Trophoblast cell (in vitro differentiated cells and primary cell): ENCODE measurements at regions not wholly inside any gene's neighbourhood (a gene's known extent, or its start where the extent isn't known, plus 50 kb on each side); places are given as distances from the start of the nearest gene placed in this dataset.

Source experiments
- DNase-seq, 2 donors: peaks; one replicate each; pipeline ENCODE4 v3.0.0-alpha.2; 2016
- H2AFZ ChIP-seq: 2 replicates; pipeline ENCODE4 v1.6.1; 2013; ENCODE audit warnings: low read length, moderate library complexity, mild to moderate bottlenecking; ENCODE audit not compliant: insufficient read depth, poor library complexity
- H2AK5ac ChIP-seq: 2 replicates; pipeline ENCODE4 v1.6.1; 2013; ENCODE audit warnings: mild to moderate bottlenecking, low read length
- H2BK120ac ChIP-seq: 2 replicates; pipeline ENCODE4 v1.6.1; 2013; ENCODE audit warnings: low read length, mild to moderate bottlenecking, moderate library complexity; ENCODE audit not compliant: insufficient read depth, poor library complexity
- H2BK12ac ChIP-seq: 2 replicates; pipeline ENCODE4 v1.6.1; 2013; ENCODE audit warnings: mild to moderate bottlenecking, low read length, moderate library complexity
- H2BK5ac ChIP-seq: 2 replicates; pipeline ENCODE4 v1.6.1; 2013; ENCODE audit warnings: low read length, low read depth, moderate library complexity, mild to moderate bottlenecking; ENCODE audit not compliant: poor library complexity
- H3K14ac ChIP-seq: 2 replicates; pipeline ENCODE4 v1.6.1; 2013; ENCODE audit warnings: mild to moderate bottlenecking, low read length
- H3K18ac ChIP-seq: 2 replicates; pipeline ENCODE4 v1.6.1; 2013; ENCODE audit warnings: mild to moderate bottlenecking, low read length
- H3K23ac ChIP-seq: 2 replicates; pipeline ENCODE4 v1.6.1; 2013; ENCODE audit warnings: low read length
- H3K27ac ChIP-seq: 2 replicates; pipeline ENCODE4 v1.5.1; 2013; ENCODE audit warnings: low read depth, mild to moderate bottlenecking, inconsistent platforms, low read length, moderate library complexity
- H3K27me3 ChIP-seq: 2 replicates; pipeline ENCODE4 v1.6.1; 2013; ENCODE audit warnings: inconsistent platforms, mild to moderate bottlenecking, low read length, moderate library complexity; ENCODE audit not compliant: insufficient read depth
- H3K36me3 ChIP-seq, 2 experiments: 1 replicate in 1 of 2; 2 replicates in 1 of 2; pipeline ENCODE4 v1.6.1; 2013; ENCODE audit warnings: low read length in 2 of 2, mild to moderate bottlenecking in 2 of 2, moderate library complexity in 1 of 2; ENCODE audit not compliant: insufficient read depth in 2 of 2, control insufficient read depth in 1 of 2
- H3K4ac ChIP-seq: 2 replicates; pipeline ENCODE4 v1.6.1; 2013; ENCODE audit warnings: low read depth, mild to moderate bottlenecking, low read length, moderate library complexity
- H3K4me1 ChIP-seq, 2 experiments: 1 replicate in 1 of 2; 2 replicates in 1 of 2; pipeline ENCODE4 v1.6.1; 2013; ENCODE audit warnings: low read length in 2 of 2, mild to moderate bottlenecking in 2 of 2, moderate library complexity in 1 of 2; ENCODE audit not compliant: insufficient read depth in 2 of 2, control insufficient read depth in 1 of 2
- H3K4me2 ChIP-seq: 2 replicates; pipeline ENCODE4 v1.6.1; 2013; ENCODE audit warnings: inconsistent platforms, mild to moderate bottlenecking, low read length, moderate library complexity
- H3K4me3 ChIP-seq: 2 replicates; pipeline ENCODE4 v1.5.1; 2013; ENCODE audit warnings: mild to moderate bottlenecking, low read depth, low read length, inconsistent platforms
- H3K79me1 ChIP-seq: one replicate; pipeline ENCODE4 v1.6.1; 2013; ENCODE audit warnings: low read length
- H3K79me2 ChIP-seq: 2 replicates; pipeline ENCODE4 v1.6.1; 2013; ENCODE audit warnings: low read length, mild to moderate bottlenecking; ENCODE audit not compliant: control insufficient read depth, insufficient read depth, poor library complexity
- H3K9ac ChIP-seq: 2 replicates; pipeline ENCODE4 v1.6.1; 2013; ENCODE audit warnings: mild to moderate bottlenecking, low read length
- H3K9me3 ChIP-seq: 2 replicates; pipeline ENCODE4 v1.6.1; 2013; ENCODE audit warnings: low read depth, mild to moderate bottlenecking, control low read depth, inconsistent platforms, low read length; ENCODE audit not compliant: insufficient read depth
- H4K12ac ChIP-seq: 2 replicates; pipeline ENCODE4 v1.6.1; 2013; ENCODE audit warnings: low read depth, mild to moderate bottlenecking, low read length, moderate library complexity
- H4K8ac ChIP-seq: 2 replicates; pipeline ENCODE4 v1.6.1; 2013; ENCODE audit warnings: low read depth, mild to moderate bottlenecking, low read length, moderate library complexity
- H4K91ac ChIP-seq: one replicate; pipeline ENCODE4 v1.6.1; 2013; ENCODE audit warnings: low read depth, mild to moderate bottlenecking, low read length, moderate library complexity
- WGBS: extraction: QIAGEN DNeasy Blood & Tissue Kit; methylation state at CpG from one replicate; pipeline ENCODE4 v1.1.7; 2013; ENCODE audit warnings: missing lambda C conversion rate; ENCODE audit not compliant: insufficient read length, insufficient coverage; ENCODE audit errors: extremely low coverage; 5-methylcytosine and 5-hydroxymethylcytosine counted together

DNA sequence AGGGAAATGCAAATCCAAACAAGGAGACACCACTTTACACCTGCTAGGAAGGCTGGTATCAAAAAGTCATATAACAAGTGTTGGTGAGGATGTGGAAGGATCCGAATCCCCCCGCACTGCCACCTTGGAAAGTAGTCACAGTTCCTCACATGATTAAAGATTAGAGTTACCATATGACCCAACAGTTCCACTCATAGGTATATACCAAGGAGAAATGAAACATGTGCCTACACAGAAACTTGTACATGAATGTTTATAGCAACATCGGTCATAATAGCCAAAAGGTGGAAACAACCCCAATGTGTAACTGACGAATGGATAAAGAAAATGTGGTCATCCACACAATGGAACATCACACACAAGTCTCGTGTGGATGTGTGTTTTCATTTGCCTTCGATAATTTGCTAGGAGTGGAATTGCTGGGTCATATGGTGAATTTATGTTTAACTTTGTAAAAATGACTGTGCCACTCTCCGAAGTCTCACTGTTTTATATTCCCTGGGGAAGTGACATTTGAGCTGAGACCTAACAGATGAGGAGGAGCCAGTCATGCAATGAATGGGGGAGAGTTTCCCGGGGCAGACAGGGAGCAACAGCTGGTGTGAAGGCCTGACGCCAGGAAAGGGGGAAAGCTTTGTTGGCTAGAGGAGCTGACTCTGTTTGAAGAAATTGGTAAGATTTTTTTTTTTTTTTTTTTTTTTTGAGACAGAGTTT is 125.9 kb upstream of the MLN start:
- no peak overlapping the region for H3K4me3 ChIP-seq
- no peaks in the 10 kb centered on the region for H3K27me3 ChIP-seq
- no peak for DNase-seq
- H2AK5ac ChIP-seq: no peak overlapping the region
- H2BK5ac ChIP-seq: no peak overlapping the region
- H3K18ac ChIP-seq: no peak overlapping the region
- no peak overlapping the region for H2BK120ac ChIP-seq
- H3K79me2 ChIP-seq: no peaks in the 10 kb centered on the region
- no peaks in the 10 kb centered on the region for H3K36me3 ChIP-seq
- H3K9me3 ChIP-seq: peaks cover 6% of the 10 kb centered on the region
- no peak overlapping the region for H3K4me2 ChIP-seq
- no CpG with 5 or more reads among the region's 9 CpGs for WGBS
- no peaks in the 10 kb centered on the region for H3K79me1 ChIP-seq
- H2BK12ac ChIP-seq: no peak overlapping the region
- H3K9ac ChIP-seq: no peak overlapping the region
- H4K91ac ChIP-seq: no peak overlapping the region
- no peak overlapping the region for H3K14ac ChIP-seq
- H4K12ac ChIP-seq: no peak overlapping the region
- H3K27ac ChIP-seq: no peak overlapping the region
- no peak overlapping the region for H3K4ac ChIP-seq
- no peak overlapping the region for H4K8ac ChIP-seq
- H3K4me1 ChIP-seq: no peaks in the 10 kb centered on the region
- H2AFZ ChIP-seq: no peak overlapping the region
- no peak overlapping the region for H3K23ac ChIP-seq

DNA sequence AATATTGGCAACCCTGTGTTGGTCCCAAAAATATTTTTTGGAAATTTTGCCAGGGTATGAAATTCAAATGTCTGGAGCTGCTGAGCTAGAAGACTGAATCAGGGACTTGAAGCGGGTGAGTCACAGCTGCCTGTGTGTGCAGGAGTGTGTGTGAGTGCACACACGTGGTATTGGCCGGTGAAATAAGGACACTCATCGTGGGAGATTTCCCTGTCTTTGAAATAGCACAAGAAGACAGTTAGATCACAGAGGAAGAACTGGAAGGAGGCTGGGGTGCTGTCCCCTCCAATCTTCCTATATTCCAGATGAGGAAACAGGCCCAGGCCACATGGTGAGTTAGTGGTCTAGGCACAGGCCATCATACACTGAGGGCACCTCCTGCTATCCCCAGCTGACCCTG is 123.8 kb upstream of the MLN start:
- Histone ChIP-seq H3K79me1 (no peaks in the 10 kb centered on the region), H2AFZ (no peak overlapping the region), H2BK5ac (no peak overlapping the region), H3K9me3 (peaks cover 4% of the 10 kb centered on the region), H3K36me3 (no peaks in the 10 kb centered on the region), H3K4me1 (no peaks in the 10 kb centered on the region), H3K4me2 (no peak overlapping the region), H4K8ac (no peak overlapping the region), H2BK12ac (no peak overlapping the region), H3K4me3 (no peak overlapping the region), H3K9ac (no peak overlapping the region), H3K79me2 (no peaks in the 10 kb centered on the region), H3K27me3 (no peaks in the 10 kb centered on the region), H3K23ac (no peak overlapping the region), H3K14ac (no peak overlapping the region), H3K18ac (no peak overlapping the region), H2AK5ac (no peak overlapping the region), H3K27ac (no peak overlapping the region), H4K91ac (no peak overlapping the region), H2BK120ac (no peak overlapping the region), H3K4ac (no peak overlapping the region), H4K12ac (no peak overlapping the region)
- peak in 1 of 2 donors; percentile 11 for DNase-seq
- WGBS: no CpG with 5 or more reads among the region's 4 CpGs

DNA sequence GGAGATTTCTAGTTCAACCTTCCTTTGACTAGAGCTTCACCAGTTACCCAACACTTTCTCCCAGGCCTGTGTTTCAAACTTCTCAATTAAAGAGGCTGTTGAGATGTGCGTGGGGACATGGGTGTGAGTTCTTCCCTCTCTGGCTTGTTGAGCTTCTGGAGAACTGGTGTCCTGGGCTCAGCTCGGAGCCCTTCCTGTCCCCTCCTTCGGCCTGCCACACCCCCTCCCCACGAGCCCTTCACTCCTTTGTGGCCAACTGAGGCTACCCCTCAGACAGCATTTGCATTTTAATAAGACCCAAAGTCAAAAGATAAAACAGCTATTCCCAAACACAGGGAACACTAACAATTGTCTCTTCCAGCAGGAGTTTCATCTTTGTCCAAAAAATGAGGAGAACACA is 123.3 kb upstream of the MLN start:
- H3K79me2 ChIP-seq: no peaks in the 10 kb centered on the region

GRCh38 chr6:33926451-33926850 is 122.6 kb upstream of the MLN start:
- Histone ChIP-seq H3K18ac (no peak overlapping the region), H3K4me3 (no peak overlapping the region), H3K79me1 (no peaks in the 10 kb centered on the region), H3K9ac (no peak overlapping the region), H3K4ac (no peak overlapping the region), H3K27me3 (no peaks in the 10 kb centered on the region), H4K8ac (no peak overlapping the region), H4K91ac (no peak overlapping the region), H2BK12ac (no peak overlapping the region), H3K36me3 (no peaks in the 10 kb centered on the region), H3K14ac (no peak overlapping the region), H3K23ac (no peak overlapping the region), H2AFZ (no peak overlapping the region), H2BK5ac (no peak overlapping the region), H2BK120ac (no peak overlapping the region), H3K9me3 (peaks cover 4% of the 10 kb centered on the region), H3K4me1 (no peaks in the 10 kb centered on the region), H4K12ac (no peak overlapping the region), H2AK5ac (no peak overlapping the region), H3K4me2 (no peak overlapping the region), H3K79me2 (no peaks in the 10 kb centered on the region), H3K27ac (no peak overlapping the region)
- WGBS: no CpG with 5 or more reads among the region's 4 CpGs
- no peak for DNase-seq

More for the DNA sequence above, 123.3 kb upstream of the MLN start:
- no peaks in the 10 kb centered on the region for H3K27me3 ChIP-seq
- H3K36me3 ChIP-seq: no peaks in the 10 kb centered on the region
- no CpG with 5 or more reads among the region's 4 CpGs for WGBS
- H3K4me2 ChIP-seq: no peak overlapping the region
- no peak overlapping the region for H4K91ac ChIP-seq
- H4K12ac ChIP-seq: no peak overlapping the region
- no peak overlapping the region for H3K27ac ChIP-seq
- H3K9me3 ChIP-seq: peaks cover 4% of the 10 kb centered on the region
- DNase-seq: no peak
- no peak overlapping the region for H3K14ac ChIP-seq
- H4K8ac ChIP-seq: no peak overlapping the region
- H3K9ac ChIP-seq: no peak overlapping the region
- H3K4me1 ChIP-seq: no peaks in the 10 kb centered on the region
- H3K4me3 ChIP-seq: no peak overlapping the region
- H2AK5ac ChIP-seq: no peak overlapping the region
- no peak overlapping the region for H2AFZ ChIP-seq
- H2BK12ac ChIP-seq: no peak overlapping the region
- no peak overlapping the region for H3K23ac ChIP-seq
- no peak overlapping the region for H3K18ac ChIP-seq
- no peak overlapping the region for H2BK5ac ChIP-seq
- H2BK120ac ChIP-seq: no peak overlapping the region
- H3K79me1 ChIP-seq: no peaks in the 10 kb centered on the region
- H3K4ac ChIP-seq: no peak overlapping the region
